Myocyte (in vitro differentiated cells): ENCODE measurements at regions not wholly inside any gene's neighbourhood (a gene's known extent, or its start where the extent isn't known, plus 50 kb on each side); places are given as distances from the start of the nearest gene placed in this dataset.
A peak's percentile ranks its signal among the peaks of the same experiment; 100 is the strongest.

Source experiments
- DNase-seq: peaks from one replicate; pipeline ENCODE4 v3.0.0-alpha.2; 2012; ENCODE audit warnings: low read depth

- no peak for DNase-seq
These were observed 86.2 kb upstream of the COL6A5 start for GRCh38 chr3:130259166-130259874.

DNA sequence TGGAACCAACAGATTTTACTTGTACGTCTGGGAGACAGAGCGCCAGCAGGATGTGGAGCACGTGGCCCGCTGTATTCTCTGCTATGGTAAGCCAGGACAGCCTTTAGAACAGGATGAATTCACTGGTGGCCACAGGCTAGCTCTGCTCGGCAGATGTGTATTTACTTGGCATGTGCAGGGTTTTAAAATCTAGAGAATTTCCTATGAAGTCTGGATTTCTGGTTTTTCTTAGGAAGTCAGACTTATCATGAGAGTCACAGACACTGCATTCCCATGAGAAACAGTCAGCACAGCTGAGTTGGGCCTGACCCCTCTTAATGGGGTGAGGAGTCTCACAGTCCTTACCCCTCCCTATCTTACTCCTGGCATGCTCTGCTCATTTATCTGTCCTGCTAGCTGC, 84.6 kb upstream of the COL6A5 start:
- no peak for DNase-seq

DNA sequence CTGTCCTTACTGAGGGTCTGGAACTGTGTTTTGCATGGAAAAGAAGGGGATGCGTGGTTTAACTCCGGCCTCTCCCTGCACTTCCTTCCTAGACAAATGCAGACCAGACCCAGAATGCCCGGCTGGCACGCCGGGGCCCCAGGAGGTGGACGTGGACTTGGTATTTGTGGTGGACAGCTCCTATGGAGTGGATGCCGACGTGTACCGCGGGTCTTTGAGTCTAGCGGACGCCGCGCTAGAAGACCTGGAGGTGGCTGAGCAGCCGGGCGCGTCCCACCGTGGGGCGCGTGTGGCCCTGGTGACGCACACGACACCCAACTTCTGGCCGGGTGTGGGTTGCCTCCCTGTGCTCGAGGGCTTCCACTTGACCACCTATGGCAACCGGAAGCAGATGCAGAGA, 81.8 kb upstream of the COL6A5 start:
- no peak for DNase-seq

- no peak for DNase-seq
These were observed 78.7 kb upstream of the COL6A5 start for GRCh38 chr3:130266817-130267216.

DNA sequence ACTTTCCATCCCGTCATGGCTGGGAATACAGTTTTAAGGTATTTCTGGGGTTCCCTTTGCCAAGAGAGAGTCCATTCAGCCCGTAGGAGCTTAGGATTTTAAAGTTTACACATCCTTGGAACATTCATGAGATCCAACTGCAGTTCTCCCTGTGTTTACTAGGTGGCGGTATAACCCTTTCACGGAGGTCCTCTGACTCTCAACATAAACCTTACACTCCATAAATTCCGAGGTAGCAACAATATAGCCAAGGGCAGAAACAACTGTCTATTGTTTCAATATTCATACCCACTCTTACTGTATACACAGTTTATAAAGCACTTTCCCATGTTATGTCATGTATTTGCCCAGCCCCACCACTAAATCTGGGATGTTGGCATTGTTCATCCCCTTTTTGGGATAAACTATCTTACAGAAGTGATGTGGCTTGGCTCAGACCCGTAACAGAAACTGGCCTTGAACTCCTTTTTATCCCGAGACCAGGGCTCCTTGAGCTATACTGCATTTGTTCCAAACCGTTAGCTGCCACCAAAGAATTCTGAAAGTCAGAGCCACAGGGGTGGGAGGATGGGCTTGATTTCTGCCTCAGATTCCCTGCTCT, 69.2 kb upstream of the COL6A5 start:
- peak; percentile 56 for DNase-seq

DNA sequence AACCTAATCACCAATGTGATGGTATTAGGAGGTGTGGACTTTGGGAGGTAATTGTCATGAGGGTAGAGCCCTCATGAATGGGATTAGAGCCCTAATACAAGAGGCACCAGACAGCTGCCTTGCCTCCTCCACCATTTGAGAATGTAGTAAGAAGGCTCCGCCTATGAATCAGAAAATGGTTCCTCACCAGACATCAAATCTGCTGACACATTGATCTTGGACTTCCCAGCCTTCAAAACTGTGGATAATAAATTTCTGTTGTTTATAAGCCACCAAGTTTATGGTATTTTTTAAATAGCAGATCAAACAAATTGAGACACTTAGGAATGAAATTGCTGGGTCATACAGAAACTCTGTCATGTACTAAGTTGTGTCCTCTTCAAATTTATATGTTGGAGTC, 56.8 kb upstream of the COL6A5 start:
- DNase-seq: no peak

DNA sequence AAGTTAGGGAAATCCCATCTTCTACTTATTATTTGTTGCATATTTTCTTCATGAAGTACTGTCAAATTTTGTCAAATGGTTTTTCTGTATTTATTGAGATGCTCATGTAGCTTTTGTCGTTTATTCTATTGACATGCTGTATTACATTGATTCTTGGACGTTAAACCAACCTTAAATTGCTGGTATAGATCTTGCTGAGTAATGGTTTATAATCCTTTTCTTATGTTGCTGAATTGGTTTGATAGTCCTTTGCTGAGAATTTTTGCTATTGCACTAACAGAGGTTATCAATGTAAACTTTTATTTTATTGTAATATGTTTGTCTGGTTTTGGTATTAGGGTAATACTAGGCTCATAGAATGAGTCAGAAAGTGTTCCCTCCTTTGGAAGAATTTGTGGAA, 54.3 kb upstream of the COL6A5 start:
- DNase-seq: no peak

DNA sequence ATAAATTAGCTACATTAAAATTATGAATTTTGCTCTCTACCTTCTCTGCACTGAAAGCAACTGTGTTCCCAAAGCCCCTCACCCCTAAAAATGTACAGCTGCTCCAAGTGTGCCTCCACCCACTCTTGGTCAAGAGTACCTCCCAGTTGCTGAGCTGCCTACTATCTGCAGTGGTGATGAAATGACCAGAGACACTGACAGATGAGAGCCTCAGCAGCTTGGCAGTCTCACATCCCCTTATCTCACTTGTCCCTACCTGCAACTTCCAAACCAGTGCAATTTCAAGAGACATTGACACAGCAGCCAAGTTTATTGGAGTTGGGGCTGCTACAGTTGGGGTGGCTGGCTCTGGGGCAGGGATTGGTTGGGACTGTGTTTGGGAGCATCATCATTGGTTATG, 52.2 kb upstream of the COL6A5 start:
- DNase-seq: no peak
